HG02623 (cell line): ENCODE measurements at regions not wholly inside any gene's neighbourhood (a gene's known extent, or its start where the extent isn't known, plus 50 kb on each side); places are given as distances from the start of the nearest gene placed in this dataset.

Source experiments
- ATAC-seq: cut with Tn5 transposase; IDR thresholded peaks from one replicate; pipeline ENCODE4 v1.9.1; 2021; ENCODE audit warnings: moderate library complexity; ENCODE audit not compliant: unreplicated experiment

DNA sequence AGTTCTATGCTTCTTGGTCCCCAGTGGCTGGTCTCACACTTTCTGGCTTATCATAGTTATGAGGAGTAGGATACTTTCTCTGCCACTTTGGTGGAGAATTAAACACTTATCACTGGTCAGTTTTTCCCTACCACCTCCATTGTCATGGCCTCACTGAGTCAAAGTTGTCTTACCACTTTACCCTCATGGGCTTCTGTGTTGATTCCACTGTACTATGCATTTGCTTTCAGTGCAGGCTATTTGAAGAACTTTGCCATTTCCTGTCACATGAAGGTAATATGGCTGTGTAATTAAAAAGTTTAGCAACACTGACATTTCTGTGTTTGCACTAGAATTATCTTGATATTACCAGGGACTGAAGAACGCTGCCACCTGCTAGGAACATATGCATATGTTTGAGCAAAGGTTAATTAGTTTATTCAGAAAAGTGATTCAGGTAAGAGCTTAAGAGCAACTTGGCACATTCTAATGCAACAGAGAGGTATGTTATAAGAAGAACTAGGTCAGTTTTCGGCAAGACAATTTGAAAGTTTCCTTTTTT is 377.3 kb downstream of the PDCD6IP start:
- no peak for ATAC-seq

DNA sequence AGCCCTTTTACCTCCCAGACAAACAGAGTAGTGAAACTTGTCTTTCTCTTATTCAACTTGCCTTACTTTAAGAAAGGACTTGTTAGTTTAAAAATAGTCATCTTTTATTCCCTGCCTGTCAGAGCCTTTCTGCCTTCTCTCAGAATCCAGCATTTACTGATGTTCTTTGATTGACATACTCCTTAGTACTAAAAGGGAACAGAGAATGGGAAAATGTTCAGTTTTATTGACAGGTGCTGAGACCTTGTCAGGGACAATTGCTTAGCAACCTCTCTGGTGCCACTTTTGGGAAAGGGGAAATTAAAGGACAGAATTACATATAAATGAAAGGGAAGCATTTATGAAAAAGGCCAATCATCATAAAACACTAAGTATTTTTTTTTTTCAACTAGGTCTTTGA is 378.3 kb downstream of the PDCD6IP start:
- ATAC-seq = no peak

DNA sequence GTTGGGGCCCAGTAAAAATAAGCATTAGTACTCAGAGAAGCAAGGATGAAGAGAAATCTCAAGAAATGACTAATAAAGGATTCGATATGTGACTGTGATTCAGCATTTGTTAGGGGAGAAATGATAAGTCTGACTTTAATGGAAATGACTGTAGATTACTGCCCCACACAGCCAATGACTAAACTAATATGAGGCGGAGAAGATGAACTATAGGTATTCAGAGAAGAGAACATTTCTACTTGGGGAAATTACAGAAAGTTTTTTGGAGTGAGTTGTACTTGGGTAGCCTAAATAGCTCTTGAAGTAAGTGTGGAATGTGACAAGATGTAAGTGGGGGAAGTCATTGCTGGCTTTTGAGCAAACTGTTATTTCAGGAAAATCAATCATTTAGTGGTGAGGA is 380.0 kb downstream of the PDCD6IP start:
- ATAC-seq = no peak

DNA sequence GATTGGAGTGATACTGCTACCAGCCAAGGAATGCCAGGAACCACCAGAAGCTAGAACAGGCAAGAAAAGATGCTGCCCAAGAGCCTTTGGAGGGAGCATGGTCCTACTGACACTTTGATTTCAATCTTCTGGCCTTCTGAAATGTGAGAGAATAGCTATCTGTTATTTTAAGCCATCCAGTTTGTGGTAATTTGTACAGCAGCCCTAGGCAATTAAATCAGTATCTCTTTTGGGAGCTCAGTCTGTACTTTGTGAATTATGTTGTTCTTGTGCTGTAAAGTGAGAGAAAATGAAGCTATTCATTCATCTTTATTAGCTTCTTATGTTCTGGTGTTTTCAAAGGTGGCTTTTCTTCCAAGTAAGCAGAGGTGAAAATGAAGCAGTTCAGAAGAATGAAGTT is 381.3 kb downstream of the PDCD6IP start:
- ATAC-seq = no peak

DNA sequence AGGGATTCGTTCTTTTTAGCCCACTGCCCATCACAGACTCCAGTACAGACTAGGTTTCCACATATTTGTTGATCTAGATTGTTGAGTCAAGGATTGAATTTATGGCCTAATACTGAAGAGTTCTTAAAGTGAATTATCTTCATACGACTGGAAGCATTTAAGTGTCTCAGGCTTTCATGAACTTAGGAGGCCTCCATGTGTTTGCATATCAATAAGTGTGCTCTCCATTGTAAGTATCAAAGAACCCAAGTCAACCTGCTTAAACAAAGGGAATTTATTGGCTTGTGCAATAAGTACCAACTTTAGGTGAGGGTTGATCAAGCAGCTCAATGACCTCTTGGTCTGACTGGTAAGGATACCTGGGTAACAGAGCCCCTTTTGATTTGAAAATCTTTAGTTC is 382.1 kb downstream of the PDCD6IP start:
- no peak for ATAC-seq

DNA sequence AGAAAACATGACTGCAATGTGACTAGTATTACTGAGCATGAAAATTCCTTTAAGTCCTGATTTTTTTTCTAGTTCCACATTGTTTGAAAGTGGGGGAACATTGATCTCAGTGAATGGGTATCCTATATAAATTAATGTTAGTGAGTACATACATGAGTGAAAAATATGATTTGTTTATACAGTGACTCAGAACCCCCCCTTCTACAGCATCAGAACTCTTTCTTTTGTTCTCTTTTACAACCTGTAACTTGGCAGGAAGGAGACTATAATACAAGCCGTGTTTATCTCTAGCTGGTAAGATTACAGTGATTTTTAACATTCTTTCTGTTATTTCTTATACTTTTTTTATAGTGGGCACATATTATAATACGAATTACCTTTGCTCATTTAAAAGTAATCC is 384.7 kb downstream of the PDCD6IP start:
- no peak for ATAC-seq

DNA sequence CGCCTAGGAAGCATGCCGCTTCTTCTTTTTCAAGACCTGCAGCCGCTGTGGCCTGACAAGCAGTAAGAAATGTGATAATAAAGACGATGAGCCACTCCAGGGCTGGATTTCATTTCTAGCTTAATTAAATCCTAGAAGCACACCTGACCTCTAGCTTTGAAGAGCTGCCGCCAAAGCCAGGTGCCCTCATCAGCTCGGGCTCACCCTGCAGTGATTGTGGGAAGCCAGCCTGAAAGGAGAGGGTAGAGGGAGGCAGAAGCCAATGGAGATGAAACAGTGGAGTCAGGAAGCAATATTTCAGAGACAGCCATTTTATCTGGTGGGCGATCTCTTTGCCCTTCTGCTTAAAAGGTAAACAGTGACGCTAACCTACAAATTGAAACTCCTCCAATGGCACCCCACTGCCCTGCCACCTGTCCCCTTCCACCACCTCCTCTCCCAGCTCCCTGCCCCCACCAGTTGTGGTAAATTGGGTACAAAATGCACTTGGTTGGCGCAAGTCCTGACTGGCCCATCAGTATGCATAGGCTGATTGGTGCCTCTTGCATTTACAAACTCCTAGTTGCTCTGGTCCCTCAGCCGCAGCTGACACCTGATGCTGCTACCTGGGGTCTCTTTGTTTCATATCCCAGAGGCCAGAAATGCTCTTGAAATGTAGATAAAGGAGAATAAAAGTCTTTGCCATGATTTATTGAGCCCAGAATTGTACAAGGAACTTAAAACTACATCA is 385.3 kb downstream of the PDCD6IP start:
- no peak for ATAC-seq

DNA sequence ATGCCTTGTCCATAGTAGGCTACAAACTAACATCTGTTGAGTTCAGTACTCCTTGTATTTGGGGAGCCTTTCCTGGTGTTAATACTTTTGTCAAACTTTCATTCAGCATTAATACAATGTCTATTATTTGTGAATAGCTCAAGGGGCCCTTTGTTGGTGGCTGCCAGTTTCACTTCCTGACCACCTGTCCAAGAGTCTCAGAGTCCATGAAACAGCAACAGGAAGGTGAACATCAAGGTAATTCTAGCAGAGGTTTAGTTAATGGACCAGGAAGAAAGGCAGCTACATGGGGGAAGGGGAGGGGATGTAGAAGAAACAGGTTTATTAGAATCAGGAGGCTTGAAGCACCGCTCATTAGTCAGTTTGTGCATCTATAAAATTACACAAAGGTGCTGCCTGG is 386.9 kb downstream of the PDCD6IP start:
- peak; percentile 45 for ATAC-seq

DNA sequence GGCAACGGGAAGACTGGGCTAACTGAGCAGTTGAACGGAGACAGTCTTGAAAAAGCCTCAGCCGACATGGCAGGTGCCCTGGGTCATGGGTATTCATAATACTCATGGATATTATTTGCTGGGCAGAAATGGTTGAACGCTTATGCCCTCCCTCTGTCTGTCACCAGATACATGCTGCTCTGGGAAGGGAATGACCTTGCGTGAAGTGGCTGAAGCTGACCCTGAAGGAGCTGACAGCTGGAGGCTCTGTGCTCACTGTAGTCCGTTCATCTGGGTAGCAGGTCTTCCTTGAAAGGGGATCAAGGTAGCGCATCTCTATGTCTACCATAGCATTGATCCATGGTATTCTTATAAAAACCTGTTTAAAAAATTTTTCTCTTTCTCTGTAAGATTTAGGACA is 390.7 kb downstream of the PDCD6IP start:
- no peak for ATAC-seq

DNA sequence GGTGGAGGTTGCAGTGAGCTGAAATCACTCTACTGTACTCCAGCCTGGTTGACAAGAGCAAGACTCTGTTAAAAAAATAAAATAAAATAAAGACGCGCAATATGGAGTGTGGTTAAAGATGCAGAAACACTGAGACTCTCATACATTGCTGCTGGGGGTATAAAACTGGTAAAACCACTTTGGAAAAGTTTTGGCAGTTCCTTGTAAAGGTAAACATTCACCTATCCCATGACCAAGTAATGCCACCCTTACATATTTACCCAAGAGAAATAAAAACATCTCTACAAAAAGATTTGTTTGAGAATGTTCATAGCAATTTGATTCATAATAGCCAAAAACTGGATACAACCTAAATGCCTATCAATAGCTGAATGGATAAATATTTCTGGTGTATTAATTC is 398.5 kb downstream of the PDCD6IP start:
- no peak for ATAC-seq

DNA sequence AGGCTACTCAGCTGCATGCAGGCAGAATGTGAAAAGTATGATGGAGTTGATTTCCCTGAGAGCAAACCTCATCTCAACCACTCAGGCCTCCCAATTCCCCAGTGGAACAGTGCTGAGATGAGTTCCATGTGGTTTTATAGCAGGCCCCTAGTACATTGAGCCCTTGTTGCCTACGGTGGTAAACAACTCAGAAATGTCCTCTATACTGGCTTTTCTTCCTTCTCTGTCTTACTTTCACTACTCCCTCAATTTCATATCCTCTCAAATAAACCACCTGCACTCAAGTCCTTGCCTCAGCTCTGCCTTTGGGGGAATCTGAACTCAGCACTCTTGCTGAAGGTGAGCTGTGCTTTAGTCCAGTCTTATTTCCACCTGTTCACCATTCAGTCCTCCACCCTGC is 399.9 kb downstream of the PDCD6IP start:
- ATAC-seq = peak; percentile 41

DNA sequence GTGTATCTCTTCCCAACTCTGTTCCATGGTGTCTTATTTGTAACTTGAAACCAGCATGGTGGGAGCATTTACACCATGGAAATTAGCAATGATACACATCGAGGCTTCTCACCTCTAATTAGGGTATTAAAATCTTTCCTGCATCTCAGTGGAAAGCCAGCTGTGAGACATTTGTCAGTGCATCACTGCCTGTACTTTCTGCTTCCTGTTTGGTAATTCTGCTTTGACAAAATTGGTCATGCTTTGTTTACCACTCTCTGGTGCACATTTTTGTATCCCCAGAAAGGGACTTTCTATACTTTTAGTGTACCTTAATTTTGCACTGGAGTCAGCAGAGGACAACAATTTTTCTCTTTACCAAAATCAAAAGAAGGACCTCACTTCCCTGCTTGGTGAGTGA is 402.1 kb downstream of the PDCD6IP start:
- peak; percentile 94 for ATAC-seq

DNA sequence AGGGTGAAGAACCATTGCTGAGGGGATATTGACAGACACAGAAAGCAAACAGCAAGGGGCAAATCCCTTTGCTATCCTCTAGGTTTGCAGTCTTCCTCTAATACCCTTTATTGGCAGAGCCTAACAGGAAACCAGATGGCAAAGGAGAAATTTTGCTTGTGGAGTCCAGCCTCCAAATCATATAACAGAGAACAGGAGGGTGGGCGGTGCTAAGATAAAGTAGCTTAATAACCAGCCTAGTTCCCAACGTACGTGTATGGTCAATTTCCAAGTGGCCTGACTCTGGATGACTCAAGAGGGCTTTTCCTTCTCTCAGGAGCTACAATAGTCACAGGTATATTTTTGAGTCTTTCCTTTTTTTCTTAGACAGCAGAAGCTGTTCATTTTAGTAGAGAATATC is 404.5 kb downstream of the PDCD6IP start:
- ATAC-seq = no peak

DNA sequence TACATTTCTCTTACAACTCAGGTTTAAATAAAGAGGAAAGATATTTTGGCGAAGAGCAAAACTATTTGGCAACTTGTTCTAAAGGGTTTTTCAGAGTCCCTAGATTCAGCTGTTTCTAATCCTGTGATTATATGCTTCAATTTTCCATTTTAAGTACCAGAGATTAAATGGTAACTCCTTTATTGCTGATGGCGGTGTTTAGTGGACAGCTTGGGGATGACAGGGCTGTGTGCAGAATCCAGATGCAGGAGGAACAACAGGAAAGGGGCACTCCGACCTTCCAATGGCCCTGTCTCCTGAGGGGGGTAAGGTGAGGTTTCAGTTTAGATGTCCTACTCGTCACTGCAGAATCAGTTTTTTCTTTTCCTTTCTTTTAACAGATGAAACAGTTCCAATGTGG is 405.0 kb downstream of the PDCD6IP start:
- no peak for ATAC-seq

DNA sequence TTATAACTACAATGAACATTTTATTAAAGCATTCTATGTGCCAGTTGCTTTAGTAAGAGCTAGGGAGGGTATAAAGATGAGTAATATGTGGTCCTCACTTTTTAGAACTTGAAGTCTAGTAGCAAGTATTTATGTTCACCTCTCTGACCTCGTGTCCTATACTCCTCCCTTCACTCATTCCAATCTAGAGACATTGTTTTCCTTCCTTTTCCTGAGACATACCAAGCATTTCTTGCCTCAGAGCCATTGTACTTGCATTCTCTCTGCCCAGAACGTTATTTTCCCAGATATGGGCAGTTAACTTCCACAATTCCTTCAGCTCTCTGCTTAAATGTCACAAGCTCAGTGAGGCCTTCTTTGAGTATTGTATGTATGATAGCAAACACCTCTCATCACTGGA is 408.6 kb downstream of the PDCD6IP start:
- no peak for ATAC-seq

DNA sequence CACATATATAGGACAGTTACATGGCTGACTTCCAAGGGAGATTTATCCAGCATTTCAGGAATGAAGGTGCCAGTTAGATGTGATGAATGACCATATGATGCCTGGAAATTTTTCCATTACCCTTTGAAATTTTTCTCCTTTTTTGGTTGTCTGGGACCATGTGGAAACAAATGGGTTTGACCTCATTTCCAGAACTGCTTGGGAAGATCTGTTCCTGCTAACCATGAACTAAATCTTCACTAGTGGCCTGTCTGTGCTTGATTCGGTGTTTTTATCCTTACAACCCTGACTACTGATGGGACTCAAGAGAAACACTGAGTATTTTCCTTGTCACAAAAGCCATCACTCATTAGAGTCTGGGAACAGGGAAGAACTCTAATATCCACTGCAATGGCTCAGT is 409.4 kb downstream of the PDCD6IP start:
- ATAC-seq = no peak

DNA sequence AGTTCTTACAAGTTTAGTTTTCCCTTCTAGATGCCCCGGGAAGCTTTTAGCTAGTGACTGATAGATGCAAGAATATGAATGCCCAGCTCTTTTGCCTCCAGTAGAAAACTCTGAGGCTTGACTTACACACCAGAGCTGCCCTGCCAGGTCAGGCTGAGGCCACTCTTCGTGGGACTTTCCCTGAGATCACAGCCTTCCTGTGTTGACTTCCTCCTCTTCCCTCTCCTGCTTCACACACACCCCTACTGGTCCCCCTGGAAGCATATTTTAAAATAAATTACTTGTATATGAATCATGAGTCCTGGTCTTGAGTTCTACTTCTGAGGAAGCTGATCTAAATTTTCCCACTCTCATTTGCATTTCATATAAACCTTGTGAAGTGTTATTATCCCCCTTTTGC is 413.7 kb downstream of the PDCD6IP start:
- ATAC-seq = no peak

DNA sequence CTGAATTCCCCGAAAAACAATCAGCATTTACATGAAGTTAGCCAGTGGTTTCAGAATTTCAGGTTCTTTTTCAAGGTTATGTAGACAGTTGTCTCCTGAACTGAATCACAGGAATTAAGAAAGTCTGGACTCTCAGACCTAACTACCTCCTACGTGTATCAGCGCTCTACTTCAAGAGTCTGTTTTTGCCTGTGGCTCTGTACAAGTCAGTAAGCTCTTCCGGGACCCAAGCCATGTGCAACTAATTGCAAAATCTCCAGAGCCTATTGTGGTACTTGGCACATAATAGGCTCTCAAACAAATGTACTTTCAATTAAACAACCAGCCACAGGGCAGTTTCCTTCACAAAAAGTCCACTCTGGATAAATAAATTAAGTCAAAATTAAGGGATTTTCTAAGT is 414.2 kb downstream of the PDCD6IP start:
- no peak for ATAC-seq

DNA sequence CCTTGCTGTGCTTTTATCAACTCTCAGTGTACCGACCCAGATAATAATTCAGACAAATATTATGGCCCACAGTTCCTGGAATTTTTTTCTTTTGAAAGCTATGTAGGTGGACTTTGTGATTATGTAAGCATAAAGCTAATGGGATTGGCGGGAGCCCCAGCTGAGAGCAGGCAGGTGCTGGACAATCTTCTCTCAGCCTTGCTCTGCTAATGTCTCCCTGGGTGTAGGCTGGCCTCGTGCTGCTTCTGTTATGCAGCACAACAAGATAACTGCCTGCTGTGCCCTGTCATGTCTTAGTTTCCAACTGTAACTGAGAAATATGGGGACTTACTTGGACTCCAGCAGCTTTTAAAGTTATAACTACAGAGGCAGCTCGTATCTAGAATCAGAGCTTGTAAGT is 415.0 kb downstream of the PDCD6IP start:
- no peak for ATAC-seq

DNA sequence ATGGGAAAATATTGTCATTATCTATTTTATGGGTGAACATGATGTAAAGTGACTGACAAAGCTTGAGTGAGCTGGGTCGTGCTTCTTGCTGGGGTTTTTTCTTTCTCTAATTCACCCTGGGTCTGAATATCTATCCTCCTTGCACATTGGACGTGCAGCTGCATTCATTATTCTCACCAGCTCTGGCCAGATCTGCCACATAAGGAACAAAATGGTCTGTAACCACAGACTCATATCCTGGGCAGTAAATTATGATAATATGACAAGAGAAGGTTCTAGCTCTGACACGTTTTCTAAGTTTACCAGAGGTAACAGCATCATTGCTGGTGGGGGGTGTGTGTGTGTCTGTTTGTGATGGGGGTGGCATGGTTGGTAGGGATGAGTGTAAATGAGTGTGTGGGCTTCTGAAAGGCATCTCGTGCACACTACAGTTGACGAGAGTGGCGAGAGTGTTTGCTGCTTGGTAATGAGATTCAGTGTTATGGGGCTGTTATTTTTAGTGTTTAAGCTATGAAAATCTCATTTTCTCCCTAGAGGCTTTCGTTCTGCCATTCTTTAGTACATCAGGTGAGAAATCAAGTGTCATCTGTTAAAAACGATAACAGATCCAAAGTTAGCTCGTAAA is 418.4 kb downstream of the PDCD6IP start:
- no peak for ATAC-seq

DNA sequence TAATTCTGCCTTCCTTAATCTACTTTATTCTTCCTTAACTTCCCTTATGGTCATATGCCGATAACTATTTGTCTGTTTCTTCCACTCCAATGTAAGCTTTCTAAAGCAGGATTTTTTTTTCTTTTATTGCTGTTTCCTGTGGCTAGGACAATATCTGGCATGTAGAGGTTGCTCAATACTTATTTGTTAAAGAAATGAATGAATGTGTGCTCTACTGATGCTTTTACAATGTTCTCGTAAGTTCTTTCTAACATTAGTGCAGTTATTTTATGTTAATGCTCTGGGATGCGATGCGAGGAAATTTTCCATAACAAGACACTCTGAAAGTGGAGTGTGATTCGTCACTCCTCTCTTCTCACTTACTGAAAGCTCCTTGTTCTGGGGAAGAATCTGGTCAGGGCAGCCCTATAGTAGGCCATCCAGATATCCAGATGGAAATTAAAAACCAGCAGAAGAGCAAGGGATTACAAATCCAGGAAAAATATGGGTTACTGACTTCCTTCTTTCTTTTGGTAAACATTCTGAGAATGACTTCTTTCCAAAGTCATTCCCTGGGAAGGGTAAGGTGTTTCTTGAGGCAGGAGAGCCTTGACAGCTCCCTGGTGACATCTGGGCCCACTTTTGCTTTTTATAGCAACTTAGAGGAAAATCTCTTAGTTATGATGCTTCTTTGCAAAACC is 420.4 kb downstream of the PDCD6IP start:
- ATAC-seq = no peak

DNA sequence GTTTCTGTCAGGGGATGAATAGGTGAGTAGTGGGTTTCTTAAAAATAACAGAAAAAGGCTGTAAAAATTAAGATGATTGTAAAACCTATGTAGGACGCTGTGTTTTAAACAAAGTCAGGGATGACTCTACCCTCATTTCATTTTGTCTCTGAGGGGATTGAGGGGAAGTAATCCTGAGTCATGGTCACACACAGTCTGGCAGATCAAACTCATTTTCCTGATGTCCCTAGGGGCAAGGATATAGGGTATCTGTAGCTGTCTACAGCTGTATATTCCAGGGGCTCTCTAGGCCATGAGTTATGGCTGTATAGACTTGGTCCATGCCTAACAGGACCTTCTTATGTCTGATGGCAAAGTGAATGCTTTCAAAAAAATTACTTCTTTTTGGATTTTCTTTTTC is 421.1 kb downstream of the PDCD6IP start:
- ATAC-seq = no peak
